ENCODE measurements at regions not wholly inside any gene's neighbourhood (a gene's known extent, or its start where the extent isn't known, plus 50 kb on each side); places are given as distances from the start of the nearest gene placed in this dataset.
"Not testable (repeated sequence)": the region's sequence is repeated elsewhere in the genome, so short reads cannot be mapped to it uniquely, and the experiment has no call there.

- no peak overlapping the region for H3K27ac ChIP-seq
- no peak for DNase-seq (ENCODE audit: low read depth, low spot score)
Observed at GRCh38 chr15:34700891-34701427, 53.8 kb downstream of the GJD2 start.

GRCh38 chr15:34699968-34700640 lies 54.7 kb downstream of the GJD2 start:
- DNase-seq (ENCODE audit: low read depth, low spot score) = no peak
- H3K27ac ChIP-seq = peak overlapping the region; percentile 13

GRCh38 chr15:34696506-34696905 lies 58.3 kb downstream of the GJD2 start:
- no peak overlapping the region for H3K27ac ChIP-seq
- no peak for DNase-seq (ENCODE audit: low read depth, low spot score)

- DNase-seq (ENCODE audit: low read depth, low spot score) = no peak
- no peak overlapping the region for H3K27ac ChIP-seq
Observed at GRCh38 chr15:34693053-34693744, 61.6 kb downstream of the GJD2 start.

GRCh38 chr15:34691034-34691433 lies 63.8 kb downstream of the GJD2 start:
- DNase-seq (ENCODE audit: low read depth, low spot score) = peak; percentile 61

GRCh38 chr15:34688699-34689098 lies 66.1 kb downstream of the GJD2 start:
- no peak overlapping the region for H3K27ac ChIP-seq
- DNase-seq (ENCODE audit: low read depth, low spot score) = no peak

More at GRCh38 chr15:34691034-34691433, 63.8 kb downstream of the GJD2 start:
- peak overlapping the region; percentile 22 for H3K27ac ChIP-seq

GRCh38 chr15:34684351-34684750 lies 70.4 kb downstream of the GJD2 start:
- no peak for DNase-seq (ENCODE audit: low read depth, low spot score)
- no peak overlapping the region for H3K27ac ChIP-seq

GRCh38 chr15:34682674-34683073 lies 72.1 kb downstream of the GJD2 start:
- peak overlapping the region; percentile 55 for H3K27ac ChIP-seq
- peak; percentile 77 for DNase-seq (ENCODE audit: low read depth, low spot score)

GRCh38 chr15:34679291-34679690 lies 75.5 kb downstream of the GJD2 start:
- no peak for DNase-seq (ENCODE audit: low read depth, low spot score)

GRCh38 chr15:34673241-34673640 lies 81.6 kb downstream of the GJD2 start:
- no peak for DNase-seq (ENCODE audit: low read depth, low spot score)

More at GRCh38 chr15:34679291-34679690, 75.5 kb downstream of the GJD2 start:
- no peak overlapping the region for H3K27ac ChIP-seq

GRCh38 chr15:34665498-34666116 lies 82.2 kb upstream of the GOLGA8B start:
- DNase-seq (ENCODE audit: low read depth, low spot score) = no peak
- no peak overlapping the region for H3K27ac ChIP-seq

More at GRCh38 chr15:34673241-34673640, 81.6 kb downstream of the GJD2 start:
- H3K27ac ChIP-seq = no peak overlapping the region

- H3K27ac ChIP-seq = no peak overlapping the region
- no peak for DNase-seq (ENCODE audit: low read depth, low spot score)
Observed at GRCh38 chr15:34664418-34664817, 81.0 kb upstream of the GOLGA8B start.

- DNase-seq (ENCODE audit: low read depth, low spot score) = no peak
- no peak overlapping the region for H3K27ac ChIP-seq
Observed at GRCh38 chr15:34663101-34663500, 79.7 kb upstream of the GOLGA8B start.

- DNase-seq (ENCODE audit: low read depth, low spot score) = no peak
- no peak overlapping the region for H3K27ac ChIP-seq
Observed at GRCh38 chr15:34659056-34659455, 75.6 kb upstream of the GOLGA8B start.

- no peak for DNase-seq (ENCODE audit: low read depth, low spot score)
- no peak overlapping the region for H3K27ac ChIP-seq
Observed at GRCh38 chr15:34657469-34658127, 74.1 kb upstream of the GOLGA8B start.

GRCh38 chr15:34656005-34656796 lies 72.8 kb upstream of the GOLGA8B start:
- H3K27ac ChIP-seq = no peak overlapping the region
- no peak for DNase-seq (ENCODE audit: low read depth, low spot score)

GRCh38 chr15:34655326-34655725 lies 71.9 kb upstream of the GOLGA8B start:
- DNase-seq (ENCODE audit: low read depth, low spot score) = no peak
- no peak overlapping the region for H3K27ac ChIP-seq

GRCh38 chr15:34654625-34655024 lies 71.2 kb upstream of the GOLGA8B start:
- no peak for DNase-seq (ENCODE audit: low read depth, low spot score)
- no peak overlapping the region for H3K27ac ChIP-seq

GRCh38 chr15:34653992-34654391 lies 70.5 kb upstream of the GOLGA8B start:
- no peak overlapping the region for H3K27ac ChIP-seq
- DNase-seq (ENCODE audit: low read depth, low spot score) = no peak

- not testable (repeated sequence) for DNase-seq (ENCODE audit: low read depth, low spot score); H3K27ac ChIP-seq
Observed at GRCh38 chr15:34653326-34653725, 69.9 kb upstream of the GOLGA8B start.

Measured in epithelial cell of prostate (primary cell).